ENCODE measurements at regions not wholly inside any gene's neighbourhood (a gene's known extent, or its start where the extent isn't known, plus 50 kb on each side); places are given as distances from the start of the nearest gene placed in this dataset.
"Not testable (repeated sequence)": the region's sequence is repeated elsewhere in the genome, so short reads cannot be mapped to it uniquely, and the experiment has no call there.

DNA sequence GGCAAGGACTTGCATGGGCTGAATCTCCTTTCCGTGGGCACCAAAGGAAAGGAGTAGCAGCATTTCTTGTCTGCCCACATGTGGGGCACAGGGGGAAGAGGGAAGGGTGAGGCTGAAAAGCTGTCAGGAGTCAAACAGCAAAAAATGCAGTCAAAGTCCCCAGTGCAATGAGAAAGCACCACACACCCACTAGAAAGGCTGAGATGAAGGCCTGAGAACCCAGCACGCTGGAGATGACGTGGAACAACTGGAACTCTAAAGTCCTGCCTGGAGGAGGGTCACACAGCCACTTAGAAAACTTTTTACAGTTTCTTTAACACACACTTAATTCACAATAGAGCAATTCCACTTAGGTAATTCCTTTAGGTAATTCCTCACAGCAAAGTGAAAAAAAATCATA lies 94.6 kb upstream of the IGFBPL1 start:
- DNase-seq, result no peak
- Histone ChIP-seq H3K4me3 (ENCODE audit: low read length) (no peak overlapping the region), H3K36me3 (ENCODE audit: control insufficient read depth, insufficient read depth, low read length) (no peaks in the 10 kb centered on the region), H3K27ac (ENCODE audit: low read length) (no peak overlapping the region), H3K4me1 (ENCODE audit: control insufficient read depth, insufficient read depth, low read length) (no peaks in the 10 kb centered on the region), H3K27me3 (ENCODE audit: control insufficient read depth, insufficient read depth, low read length) (no peaks in the 10 kb centered on the region), H3K9me3 (replicated peaks; ENCODE audit: control insufficient read depth, low read depth, low read length) (no peaks in the 10 kb centered on the region)
- WGBS (ENCODE audit: insufficient coverage), result 100% methylated on average over 2 of the region's 3 CpGs

GRCh38 chr9:38516273-38516672 lies 92.0 kb upstream of the IGFBPL1 start:
- H3K4me3 ChIP-seq (ENCODE audit: low read length); H3K27me3 ChIP-seq (ENCODE audit: control insufficient read depth, insufficient read depth, low read length); H3K4me1 ChIP-seq (ENCODE audit: control insufficient read depth, insufficient read depth, low read length); H3K36me3 ChIP-seq (ENCODE audit: control insufficient read depth, insufficient read depth, low read length); H3K27ac ChIP-seq (ENCODE audit: low read length); DNase-seq; H3K9me3 ChIP-seq (replicated peaks; ENCODE audit: control insufficient read depth, low read depth, low read length): not testable (repeated sequence)
- no CpG with 5 or more reads among the region's 3 CpGs for WGBS (ENCODE audit: insufficient coverage)

- not testable (repeated sequence) for H3K9me3 ChIP-seq (replicated peaks; ENCODE audit: control insufficient read depth, low read depth, low read length); H3K4me3 ChIP-seq (ENCODE audit: low read length); H3K27ac ChIP-seq (ENCODE audit: low read length); H3K36me3 ChIP-seq (ENCODE audit: control insufficient read depth, insufficient read depth, low read length); DNase-seq; H3K4me1 ChIP-seq (ENCODE audit: control insufficient read depth, insufficient read depth, low read length); H3K27me3 ChIP-seq (ENCODE audit: control insufficient read depth, insufficient read depth, low read length)
- 88% methylated on average over 1 of the region's 3 CpGs for WGBS (ENCODE audit: insufficient coverage)
These were observed 90.8 kb upstream of the IGFBPL1 start for GRCh38 chr9:38515055-38515454.

DNA sequence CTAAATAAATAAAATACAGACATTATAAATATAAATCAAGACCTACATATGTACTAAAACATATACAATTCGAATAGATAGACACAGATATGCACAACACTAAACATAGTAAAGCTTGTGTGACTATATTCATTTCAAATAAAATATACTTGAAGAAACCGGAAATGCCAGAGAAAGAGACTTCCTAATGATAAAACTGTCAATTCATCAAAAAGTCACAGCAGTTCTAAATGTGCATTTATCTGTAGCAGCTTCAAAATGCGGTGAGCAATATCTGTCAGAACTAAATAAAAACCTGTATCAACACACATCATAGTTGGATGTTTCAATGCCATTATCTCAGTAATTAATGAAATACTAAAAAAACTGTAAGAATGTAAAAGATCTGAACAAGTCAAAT lies 86.1 kb upstream of the IGFBPL1 start:
- DNase-seq; H3K4me1 ChIP-seq (ENCODE audit: control insufficient read depth, insufficient read depth, low read length); H3K36me3 ChIP-seq (ENCODE audit: control insufficient read depth, insufficient read depth, low read length); H3K27me3 ChIP-seq (ENCODE audit: control insufficient read depth, insufficient read depth, low read length); H3K4me3 ChIP-seq (ENCODE audit: low read length); H3K27ac ChIP-seq (ENCODE audit: low read length); H3K9me3 ChIP-seq (replicated peaks; ENCODE audit: control insufficient read depth, low read depth, low read length): not testable (repeated sequence)
- WGBS (ENCODE audit: insufficient coverage), result no CpG with 5 or more reads among the region's 3 CpGs

DNA sequence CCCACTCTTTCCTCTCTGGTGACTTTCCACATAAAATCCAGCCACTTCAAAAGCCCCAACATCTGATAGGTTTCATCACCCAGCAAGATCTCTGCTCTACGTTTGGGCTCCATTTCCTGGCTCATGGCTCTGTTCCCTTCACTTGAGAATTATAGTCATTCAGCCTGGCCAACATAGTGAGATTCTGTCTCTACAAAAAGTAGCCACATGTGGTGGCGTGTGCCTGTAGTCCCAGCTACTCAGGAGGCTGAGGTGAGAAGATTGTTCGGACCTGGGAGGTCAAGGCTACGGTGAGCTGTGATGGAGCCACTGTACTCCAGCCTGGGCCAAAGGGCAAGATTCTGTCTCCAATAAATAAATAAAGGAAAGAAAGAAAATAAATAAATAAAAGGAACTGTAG lies 83.3 kb upstream of the IGFBPL1 start:
- Histone ChIP-seq H3K27ac (ENCODE audit: low read length) (no peak overlapping the region), H3K27me3 (ENCODE audit: control insufficient read depth, insufficient read depth, low read length) (no peaks in the 10 kb centered on the region), H3K4me3 (ENCODE audit: low read length) (no peak overlapping the region), H3K36me3 (ENCODE audit: control insufficient read depth, insufficient read depth, low read length) (no peaks in the 10 kb centered on the region), H3K9me3 (replicated peaks; ENCODE audit: control insufficient read depth, low read depth, low read length) (no peaks in the 10 kb centered on the region), H3K4me1 (ENCODE audit: control insufficient read depth, insufficient read depth, low read length) (no peaks in the 10 kb centered on the region)
- WGBS (ENCODE audit: insufficient coverage), result 57% methylated on average over 2 of the region's 4 CpGs
- no peak for DNase-seq

- 74% methylated on average over 3 of the region's 4 CpGs for WGBS (ENCODE audit: insufficient coverage)
- not testable (repeated sequence) for H3K9me3 ChIP-seq (replicated peaks; ENCODE audit: control insufficient read depth, low read depth, low read length); H3K27ac ChIP-seq (ENCODE audit: low read length); DNase-seq; H3K4me1 ChIP-seq (ENCODE audit: control insufficient read depth, insufficient read depth, low read length); H3K36me3 ChIP-seq (ENCODE audit: control insufficient read depth, insufficient read depth, low read length); H3K27me3 ChIP-seq (ENCODE audit: control insufficient read depth, insufficient read depth, low read length); H3K4me3 ChIP-seq (ENCODE audit: low read length)
These were observed 75.9 kb upstream of the IGFBPL1 start for GRCh38 chr9:38500171-38500570.

GRCh38 chr9:38498551-38498950 lies 74.3 kb upstream of the IGFBPL1 start:
- H3K27me3 ChIP-seq (ENCODE audit: control insufficient read depth, insufficient read depth, low read length); H3K36me3 ChIP-seq (ENCODE audit: control insufficient read depth, insufficient read depth, low read length); H3K4me3 ChIP-seq (ENCODE audit: low read length); H3K4me1 ChIP-seq (ENCODE audit: control insufficient read depth, insufficient read depth, low read length); DNase-seq; H3K9me3 ChIP-seq (replicated peaks; ENCODE audit: control insufficient read depth, low read depth, low read length); H3K27ac ChIP-seq (ENCODE audit: low read length): not testable (repeated sequence)
- no CpG with 5 or more reads among the region's 2 CpGs for WGBS (ENCODE audit: insufficient coverage)

DNA sequence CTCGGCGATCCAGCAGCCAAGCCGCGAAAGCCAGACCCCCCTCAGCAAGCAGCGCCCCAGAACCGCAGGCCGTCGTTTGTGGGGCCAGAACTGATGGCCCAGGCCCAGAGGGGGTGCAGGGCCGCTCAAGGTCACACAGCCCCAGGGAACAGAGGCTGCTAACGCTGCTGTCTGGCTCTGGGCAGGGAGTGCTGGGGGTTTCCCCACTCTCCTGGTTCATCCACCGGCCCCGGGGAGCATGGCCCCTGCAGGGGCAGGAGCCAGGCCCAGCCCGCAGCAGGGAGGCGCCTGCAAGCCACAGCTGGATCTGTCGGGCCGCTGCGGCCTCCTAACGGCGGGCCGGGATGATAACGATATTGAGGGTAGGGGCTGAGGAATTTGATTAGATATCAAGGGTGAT lies 64.8 kb upstream of the IGFBPL1 start:
- H3K4me3 ChIP-seq (ENCODE audit: low read length), result no peak overlapping the region
- no peaks in the 10 kb centered on the region for H3K9me3 ChIP-seq (replicated peaks; ENCODE audit: control insufficient read depth, low read depth, low read length)

GRCh38 chr9:38488156-38488698 lies 64.0 kb upstream of the IGFBPL1 start:
- Histone ChIP-seq H3K4me3 (ENCODE audit: low read length) (no peak overlapping the region), H3K36me3 (ENCODE audit: control insufficient read depth, insufficient read depth, low read length) (no peaks in the 10 kb centered on the region), H3K27me3 (ENCODE audit: control insufficient read depth, insufficient read depth, low read length) (no peaks in the 10 kb centered on the region), H3K9me3 (replicated peaks; ENCODE audit: control insufficient read depth, low read depth, low read length) (no peaks in the 10 kb centered on the region), H3K27ac (ENCODE audit: low read length) (no peak overlapping the region), H3K4me1 (ENCODE audit: control insufficient read depth, insufficient read depth, low read length) (no peaks in the 10 kb centered on the region)
- no peak for DNase-seq
- 90% methylated on average over 24 of the region's 26 CpGs for WGBS (ENCODE audit: insufficient coverage)

More for the DNA sequence above, 64.8 kb upstream of the IGFBPL1 start:
- no peaks in the 10 kb centered on the region for H3K36me3 ChIP-seq (ENCODE audit: control insufficient read depth, insufficient read depth, low read length)
- WGBS (ENCODE audit: insufficient coverage), result 79% methylated on average over 20 of the region's 21 CpGs
- no peaks in the 10 kb centered on the region for H3K27me3 ChIP-seq (ENCODE audit: control insufficient read depth, insufficient read depth, low read length)
- H3K27ac ChIP-seq (ENCODE audit: low read length), result no peak overlapping the region
- no peak for DNase-seq
- H3K4me1 ChIP-seq (ENCODE audit: control insufficient read depth, insufficient read depth, low read length), result no peaks in the 10 kb centered on the region

- H3K36me3 ChIP-seq (ENCODE audit: control insufficient read depth, insufficient read depth, low read length); H3K9me3 ChIP-seq (replicated peaks; ENCODE audit: control insufficient read depth, low read depth, low read length); H3K4me3 ChIP-seq (ENCODE audit: low read length); H3K27me3 ChIP-seq (ENCODE audit: control insufficient read depth, insufficient read depth, low read length); H3K27ac ChIP-seq (ENCODE audit: low read length); DNase-seq; H3K4me1 ChIP-seq (ENCODE audit: control insufficient read depth, insufficient read depth, low read length): not testable (repeated sequence)
- whole genome bisulfite sequencing (ENCODE audit: insufficient coverage), result 67% methylated on average over 43 of the region's 55 CpGs
These were observed 63.3 kb upstream of the IGFBPL1 start for GRCh38 chr9:38487418-38488155.

- H3K36me3 ChIP-seq (ENCODE audit: control insufficient read depth, insufficient read depth, low read length), result no peaks in the 10 kb centered on the region
- H3K9me3 ChIP-seq (replicated peaks; ENCODE audit: control insufficient read depth, low read depth, low read length), result no peaks in the 10 kb centered on the region
- no peak overlapping the region for H3K4me3 ChIP-seq (ENCODE audit: low read length)
- WGBS (ENCODE audit: insufficient coverage), result 81% methylated on average over 5 of the region's 8 CpGs
- no peaks in the 10 kb centered on the region for H3K27me3 ChIP-seq (ENCODE audit: control insufficient read depth, insufficient read depth, low read length)
- H3K4me1 ChIP-seq (ENCODE audit: control insufficient read depth, insufficient read depth, low read length), result no peaks in the 10 kb centered on the region
- H3K27ac ChIP-seq (ENCODE audit: low read length), result no peak overlapping the region
- DNase-seq, result no peak
These were observed 62.6 kb upstream of the IGFBPL1 start for GRCh38 chr9:38486837-38487236.
